Liver (tissue), 8 donors: ENCODE measurements at regions not wholly inside any gene's neighbourhood (a gene's known extent, or its start where the extent isn't known, plus 50 kb on each side); places are given as distances from the start of the nearest gene placed in this dataset.

Experiments used
- DNase-seq: peaks from one replicate; pipeline ENCODE4 v3.0.0-alpha.2; 2017; ENCODE audit warnings: low spot score
- H3K27ac ChIP-seq, 2 donors: one replicate each; pipeline ENCODE4 v1.7.0; 2013; ENCODE audit warnings: inconsistent platforms in 2 of 2, low read length in 2 of 2, control low read depth in 1 of 2, low read depth in 1 of 2, mild to moderate bottlenecking in 1 of 2
- H3K27me3 ChIP-seq, 4 donors: one replicate each; pipeline versions ENCODE4 v1.6.1 to v1.7.0; 2013; ENCODE audit warnings: low read length in 3 of 4, inconsistent platforms in 1 of 4, mild to moderate bottlenecking in 1 of 4, moderate library complexity in 1 of 4; ENCODE audit not compliant: control insufficient read depth in 4 of 4, insufficient read depth in 4 of 4
- H3K36me3 ChIP-seq, 4 donors: one replicate each; pipeline versions ENCODE4 v1.6.1 to v1.7.0; 2013; ENCODE audit warnings: low read length in 3 of 4, mild to moderate bottlenecking in 3 of 4, low read depth in 1 of 4, moderate library complexity in 1 of 4; ENCODE audit not compliant: control insufficient read depth in 4 of 4, insufficient read depth in 3 of 4
- H3K4me1 ChIP-seq, 4 donors: one replicate each; pipeline versions ENCODE4 v1.6.1 to v1.7.0; 2013; ENCODE audit warnings: low read length in 3 of 4, mild to moderate bottlenecking in 3 of 4, moderate library complexity in 1 of 4; ENCODE audit not compliant: control insufficient read depth in 4 of 4, insufficient read depth in 4 of 4
- H3K4me3 ChIP-seq, 3 donors: one replicate each; pipeline versions ENCODE4 v1.6.1 to v1.7.0; 2013; ENCODE audit warnings: low read length in 3 of 3, control low read depth in 1 of 3, low read depth in 1 of 3, mild to moderate bottlenecking in 1 of 3
- H3K9ac ChIP-seq, 2 donors: one replicate each; pipeline ENCODE4 v1.7.0; 2013; ENCODE audit warnings: low read length in 2 of 2, mild to moderate bottlenecking in 2 of 2, moderate library complexity in 2 of 2, control low read depth in 1 of 2, low read depth in 1 of 2
- H3K9me3 ChIP-seq, 4 donors: one replicate each; pipeline versions ENCODE4 v1.6.1 to v1.7.0; 2013; ENCODE audit warnings: low read length in 3 of 4; ENCODE audit not compliant: control insufficient read depth in 4 of 4
- ATF3 ChIP-seq: IDR thresholded peaks from 2 replicates; pipeline ENCODE4 v1.6.1; 2016; ENCODE audit warnings: antibody characterized with exemption
- EGR1 ChIP-seq, 2 donors: IDR thresholded peaks; 2 replicates each; pipeline ENCODE4 v1.6.1; 2016 to 2018; ENCODE audit warnings: antibody characterized with exemption in 2 of 2, low read depth in 2 of 2
- FOXA1 ChIP-seq: IDR thresholded peaks from 2 replicates; pipeline ENCODE4 v1.6.1; 2016; ENCODE audit warnings: antibody characterized with exemption
- FOXA2 ChIP-seq: IDR thresholded peaks from 2 replicates; pipeline ENCODE4 v1.6.1; 2016; ENCODE audit warnings: antibody characterized with exemption
- GABPA ChIP-seq, 2 donors: IDR thresholded peaks in 1 of 2; conservative IDR thresholded peaks in 1 of 2; 2 replicates each; pipeline ENCODE4 v1.6.1; 2016; ENCODE audit warnings: antibody characterized with exemption in 2 of 2, mild to moderate bottlenecking in 1 of 2, moderate library complexity in 1 of 2
- HNF4A ChIP-seq, 2 donors: conservative IDR thresholded peaks; 2 replicates each; pipeline ENCODE4 v1.6.1; 2016; ENCODE audit warnings: antibody characterized with exemption in 2 of 2, mild to moderate bottlenecking in 2 of 2
- HNF4G ChIP-seq: IDR thresholded peaks from 2 replicates; pipeline ENCODE4 v1.6.1; 2016; ENCODE audit warnings: antibody characterized with exemption
- JUND ChIP-seq, 2 donors: IDR thresholded peaks; 2 replicates each; pipeline ENCODE4 v1.6.1; 2016; ENCODE audit warnings: antibody characterized with exemption in 2 of 2
- NR2F2 ChIP-seq: IDR thresholded peaks from 2 replicates; pipeline ENCODE4 v1.6.1; 2016; ENCODE audit warnings: antibody characterized with exemption
- RAD21 ChIP-seq, 2 donors: IDR thresholded peaks; 2 replicates each; pipeline ENCODE4 v1.6.1; 2016; ENCODE audit warnings: antibody characterized with exemption in 2 of 2, mild to moderate bottlenecking in 2 of 2
- REST ChIP-seq: IDR thresholded peaks from 2 replicates; pipeline ENCODE4 v1.6.1; 2016; ENCODE audit warnings: antibody characterized with exemption, mild to moderate bottlenecking
- RXRA ChIP-seq, 2 donors: IDR thresholded peaks; 2 replicates each; pipeline ENCODE4 v1.6.1; 2017 to 2018; ENCODE audit warnings: antibody characterized with exemption in 2 of 2, mild to moderate bottlenecking in 1 of 2
- SP1 ChIP-seq: IDR thresholded peaks from 2 replicates; pipeline ENCODE4 v1.6.1; 2018; ENCODE audit warnings: antibody characterized with exemption, mild to moderate bottlenecking
- TAF1 ChIP-seq: conservative IDR thresholded peaks from 2 replicates; pipeline ENCODE4 v1.6.1; 2016; ENCODE audit warnings: antibody characterized with exemption, mild to moderate bottlenecking
- YY1 ChIP-seq: IDR thresholded peaks from 2 replicates; pipeline ENCODE4 v1.6.1; 2016; ENCODE audit warnings: antibody characterized with exemption, mild to moderate bottlenecking
- WGBS: extraction: QIAGEN DNeasy Blood & Tissue Kit; methylation state at CpG from one replicate; pipeline ENCODE4 v1.1.7; 2013; 5-methylcytosine and 5-hydroxymethylcytosine counted together
- TF ChIP-seq, protein P1 (sequence below): IDR thresholded peaks from 2 replicates; pipeline ENCODE4 v1.6.1; 2016; ENCODE audit warnings: antibody characterized with exemption
- TF ChIP-seq, protein P2 (sequence below): IDR thresholded peaks from 2 replicates; pipeline ENCODE4 v1.6.1; 2016; ENCODE audit warnings: antibody characterized with exemption
- TF ChIP-seq, protein P3 (sequence below): fragments of 150-350 bp; IDR thresholded peaks from 2 replicates; pipeline ENCODE4 v1.5.1; 2017; ENCODE audit warnings: improper control_type of control experiment, low read depth, low read length; ENCODE audit not compliant: missing input control
- donor health status: healthy.
- donor health status: healthy.
- donor health status: healthy.
- donor health status: healthy.
- donor health status: healthy.

DNA sequence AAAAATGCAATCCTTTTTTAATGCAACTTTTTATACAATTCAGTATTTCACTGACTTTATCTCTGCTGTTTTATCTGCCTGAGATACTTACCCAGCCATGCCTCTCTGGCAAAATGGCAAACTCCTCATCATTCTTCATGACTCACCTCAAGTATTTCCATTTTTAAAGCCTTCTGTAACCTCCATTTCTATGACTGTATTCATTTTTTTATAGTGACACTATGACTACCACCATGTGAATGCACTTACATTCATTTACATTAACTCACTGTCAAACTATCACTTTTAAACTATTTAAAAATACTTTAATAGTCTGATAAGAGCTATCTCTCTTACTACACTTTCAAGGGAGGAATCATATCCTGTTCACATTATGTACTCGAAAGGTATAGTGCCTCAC lies 99.4 kb upstream of the SCN7A start:
- peaks cover 0 to 7% (median 3%) of the 10 kb centered on the region in 4 donors for H3K9me3 ChIP-seq
- H3K27me3 ChIP-seq: no peaks in the 10 kb centered on the region
- WGBS: 77% methylated on average over 1 of the region's 1 CpG
- no peak overlapping the region for H3K27ac ChIP-seq
- no peaks in the 10 kb centered on the region for H3K4me1 ChIP-seq
- no peaks in the 10 kb centered on the region for H3K36me3 ChIP-seq
- no peak for DNase-seq
- H3K9ac ChIP-seq: no peak overlapping the region
- no peak overlapping the region for H3K4me3 ChIP-seq
- TF ChIP-seq REST (no peak), HNF4A (conservative IDR thresholded peaks at IDR 0.05) (no peak), GABPA (IDR thresholded peaks at IDR 0.05 in 1 of 2, conservative IDR thresholded peaks at IDR 0.05 in 1 of 2) (no peak), FOXA1 (no peak), NR2F2 (no peak), RAD21 (IDR thresholded peaks at IDR 0.05) (no peak), YY1 (no peak), JUND (IDR thresholded peaks at IDR 0.05) (no peak), RXRA (IDR thresholded peaks at IDR 0.05) (no peak), ATF3 (no peak), TAF1 (no peak), HNF4G (no peak), FOXA2 (no peak), EGR1 (IDR thresholded peaks at IDR 0.05; ENCODE audit: low read depth in 2 of 2) (no peak), SP1 (no peak)
- TF ChIP-seq, protein P1, sequence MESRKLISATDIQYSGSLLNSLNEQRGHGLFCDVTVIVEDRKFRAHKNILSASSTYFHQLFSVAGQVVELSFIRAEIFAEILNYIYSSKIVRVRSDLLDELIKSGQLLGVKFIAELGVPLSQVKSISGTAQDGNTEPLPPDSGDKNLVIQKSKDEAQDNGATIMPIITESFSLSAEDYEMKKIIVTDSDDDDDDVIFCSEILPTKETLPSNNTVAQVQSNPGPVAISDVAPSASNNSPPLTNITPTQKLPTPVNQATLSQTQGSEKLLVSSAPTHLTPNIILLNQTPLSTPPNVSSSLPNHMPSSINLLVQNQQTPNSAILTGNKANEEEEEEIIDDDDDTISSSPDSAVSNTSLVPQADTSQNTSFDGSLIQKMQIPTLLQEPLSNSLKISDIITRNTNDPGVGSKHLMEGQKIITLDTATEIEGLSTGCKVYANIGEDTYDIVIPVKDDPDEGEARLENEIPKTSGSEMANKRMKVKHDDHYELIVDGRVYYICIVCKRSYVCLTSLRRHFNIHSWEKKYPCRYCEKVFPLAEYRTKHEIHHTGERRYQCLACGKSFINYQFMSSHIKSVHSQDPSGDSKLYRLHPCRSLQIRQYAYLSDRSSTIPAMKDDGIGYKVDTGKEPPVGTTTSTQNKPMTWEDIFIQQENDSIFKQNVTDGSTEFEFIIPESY: no peak
- TF ChIP-seq, protein P2, sequence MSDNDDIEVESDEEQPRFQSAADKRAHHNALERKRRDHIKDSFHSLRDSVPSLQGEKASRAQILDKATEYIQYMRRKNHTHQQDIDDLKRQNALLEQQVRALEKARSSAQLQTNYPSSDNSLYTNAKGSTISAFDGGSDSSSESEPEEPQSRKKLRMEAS: no peak
- TF ChIP-seq, protein P3, sequence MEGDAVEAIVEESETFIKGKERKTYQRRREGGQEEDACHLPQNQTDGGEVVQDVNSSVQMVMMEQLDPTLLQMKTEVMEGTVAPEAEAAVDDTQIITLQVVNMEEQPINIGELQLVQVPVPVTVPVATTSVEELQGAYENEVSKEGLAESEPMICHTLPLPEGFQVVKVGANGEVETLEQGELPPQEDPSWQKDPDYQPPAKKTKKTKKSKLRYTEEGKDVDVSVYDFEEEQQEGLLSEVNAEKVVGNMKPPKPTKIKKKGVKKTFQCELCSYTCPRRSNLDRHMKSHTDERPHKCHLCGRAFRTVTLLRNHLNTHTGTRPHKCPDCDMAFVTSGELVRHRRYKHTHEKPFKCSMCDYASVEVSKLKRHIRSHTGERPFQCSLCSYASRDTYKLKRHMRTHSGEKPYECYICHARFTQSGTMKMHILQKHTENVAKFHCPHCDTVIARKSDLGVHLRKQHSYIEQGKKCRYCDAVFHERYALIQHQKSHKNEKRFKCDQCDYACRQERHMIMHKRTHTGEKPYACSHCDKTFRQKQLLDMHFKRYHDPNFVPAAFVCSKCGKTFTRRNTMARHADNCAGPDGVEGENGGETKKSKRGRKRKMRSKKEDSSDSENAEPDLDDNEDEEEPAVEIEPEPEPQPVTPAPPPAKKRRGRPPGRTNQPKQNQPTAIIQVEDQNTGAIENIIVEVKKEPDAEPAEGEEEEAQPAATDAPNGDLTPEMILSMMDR: no peak
